ENCODE measurements at regions not wholly inside any gene's neighbourhood (a gene's known extent, or its start where the extent isn't known, plus 50 kb on each side); places are given as distances from the start of the nearest gene placed in this dataset.
"Not testable (repeated sequence)": the region's sequence is repeated elsewhere in the genome, so short reads cannot be mapped to it uniquely, and the experiment has no call there.

DNA sequence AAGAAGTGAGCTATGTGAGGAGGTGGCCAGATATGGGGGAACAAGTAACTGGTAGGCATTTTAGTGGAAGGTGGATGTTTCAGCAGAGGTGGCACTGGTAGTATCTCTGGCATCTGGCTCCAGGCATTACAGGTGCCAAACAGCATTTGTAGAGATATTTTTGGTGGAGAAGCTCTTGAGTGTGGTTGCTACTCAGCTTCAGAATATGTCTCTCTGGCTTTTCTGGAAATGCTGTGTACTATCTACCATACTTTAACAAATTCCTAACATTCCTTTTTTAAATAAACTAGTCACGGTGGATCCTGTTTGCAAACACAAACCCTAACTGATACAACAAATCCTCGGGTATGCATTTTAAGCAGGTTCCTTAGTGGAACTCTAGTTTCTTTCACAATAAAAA lies 128.0 kb downstream of the BARX2 start:
- DNase-seq = no peak

DNA sequence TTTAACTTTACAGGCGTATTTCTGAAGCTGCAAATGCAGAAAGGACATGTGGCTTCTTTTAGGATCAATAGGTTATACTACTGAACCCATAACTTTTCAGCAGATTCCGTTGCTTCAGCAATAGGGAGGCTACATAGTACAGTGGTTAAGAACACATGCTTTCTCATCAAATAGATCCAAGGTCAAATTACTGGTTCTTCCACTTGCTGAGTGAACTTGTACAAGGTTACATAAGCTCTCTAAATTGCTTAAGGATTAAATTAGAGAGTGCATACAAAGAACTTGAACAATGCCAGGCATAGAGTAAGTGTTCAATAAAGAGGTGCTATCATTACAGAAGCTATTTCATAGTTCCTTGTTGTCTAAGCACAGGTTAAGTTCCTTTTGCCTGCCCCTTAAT lies 129.6 kb downstream of the BARX2 start:
- DNase-seq = no peak

DNA sequence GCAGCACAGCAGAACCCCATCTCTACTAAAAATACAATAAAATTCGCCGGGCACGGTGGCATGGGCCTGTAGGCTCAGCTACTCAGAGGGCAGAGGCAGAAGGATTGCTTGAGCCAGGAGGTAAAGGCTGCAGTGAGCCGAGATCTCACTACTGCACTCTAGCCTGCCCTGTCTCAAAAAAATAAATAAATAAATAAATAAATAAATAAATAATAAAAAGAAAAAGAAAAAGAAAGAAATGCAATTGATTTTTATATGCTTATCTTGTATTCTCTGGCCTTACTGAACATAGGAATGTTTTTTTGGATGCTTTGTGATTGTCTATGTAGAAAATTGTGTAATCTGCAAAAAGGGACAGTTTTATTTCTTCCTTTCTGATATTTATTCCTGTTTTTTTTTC lies 132.5 kb downstream of the BARX2 start:
- no peak for DNase-seq

DNA sequence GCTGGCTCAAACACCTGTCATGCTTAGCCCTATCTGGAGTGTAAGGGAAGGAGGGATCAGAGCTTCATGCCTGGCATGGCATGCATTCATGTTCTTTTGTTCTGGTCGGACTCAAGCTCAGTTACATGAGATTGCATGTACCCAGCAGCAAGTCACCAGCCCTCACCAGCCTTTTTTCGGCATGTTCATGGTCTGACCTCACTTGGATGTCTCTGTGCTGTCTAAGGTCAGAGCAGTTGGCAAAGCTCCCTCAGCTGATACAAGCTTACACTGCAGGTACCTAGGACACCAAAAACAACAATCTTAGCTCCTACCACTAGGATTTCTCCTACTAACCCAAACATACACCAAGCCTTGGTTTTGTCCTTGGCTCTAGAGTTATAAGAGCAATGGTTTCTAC lies 152.6 kb downstream of the BARX2 start:
- no peak for DNase-seq

DNA sequence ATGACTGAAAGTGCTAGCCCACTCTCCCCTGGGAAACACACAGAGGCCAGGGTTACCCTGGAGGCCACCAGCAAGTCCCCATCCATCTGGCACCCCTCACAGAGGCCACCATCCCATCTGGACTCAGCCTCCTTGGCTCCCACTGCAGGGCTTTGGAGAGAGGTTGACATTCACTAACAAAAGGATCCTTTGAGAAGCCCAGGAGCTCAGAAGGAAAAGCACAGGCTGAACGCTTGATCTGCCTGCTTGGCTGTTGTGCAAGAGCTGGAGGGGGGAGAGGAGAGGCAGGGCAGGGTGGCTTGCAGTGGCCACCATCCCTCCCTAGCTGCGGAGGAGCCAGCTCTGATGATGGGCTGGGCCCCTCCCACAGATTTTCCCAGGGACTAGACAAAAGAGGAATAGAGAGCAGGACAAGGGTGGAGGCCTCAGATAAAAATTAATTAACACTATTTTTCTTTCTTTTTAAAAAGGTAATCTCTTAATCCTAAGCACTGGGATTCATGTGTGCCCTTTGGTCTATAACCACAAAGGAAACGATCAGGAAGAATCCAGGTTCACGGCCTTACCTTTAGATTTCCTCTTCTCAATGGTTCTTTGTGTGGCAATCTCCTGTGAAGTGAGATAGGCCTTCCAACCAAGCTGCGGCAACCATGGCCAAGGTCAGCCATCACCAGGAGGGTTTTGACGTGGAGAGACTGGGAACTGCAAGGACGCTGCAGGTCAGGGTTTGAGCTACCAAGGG lies 154.7 kb downstream of the BARX2 start:
- peak in 8 of 14 donors; percentile 2 to 74 (median 50) for DNase-seq

DNA sequence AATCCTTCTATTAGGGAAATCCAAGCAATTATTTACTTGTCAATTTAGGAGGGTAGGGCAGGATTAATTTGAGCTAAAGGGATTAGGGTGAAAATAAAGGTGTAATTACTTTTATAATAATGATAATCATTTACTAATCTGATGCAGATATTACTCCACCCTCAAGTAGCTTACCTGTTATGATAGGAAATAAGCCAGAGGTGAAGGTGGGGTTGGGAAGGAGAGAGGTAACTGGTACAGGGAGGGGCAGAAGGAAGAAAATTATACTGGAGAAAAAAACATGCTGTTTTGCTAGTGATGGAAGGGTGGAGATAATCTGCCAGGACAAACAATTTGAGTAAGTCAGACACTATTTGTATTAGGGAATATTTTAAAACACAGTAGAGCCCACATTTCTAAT lies 157.7 kb downstream of the BARX2 start:
- no peak for DNase-seq

DNA sequence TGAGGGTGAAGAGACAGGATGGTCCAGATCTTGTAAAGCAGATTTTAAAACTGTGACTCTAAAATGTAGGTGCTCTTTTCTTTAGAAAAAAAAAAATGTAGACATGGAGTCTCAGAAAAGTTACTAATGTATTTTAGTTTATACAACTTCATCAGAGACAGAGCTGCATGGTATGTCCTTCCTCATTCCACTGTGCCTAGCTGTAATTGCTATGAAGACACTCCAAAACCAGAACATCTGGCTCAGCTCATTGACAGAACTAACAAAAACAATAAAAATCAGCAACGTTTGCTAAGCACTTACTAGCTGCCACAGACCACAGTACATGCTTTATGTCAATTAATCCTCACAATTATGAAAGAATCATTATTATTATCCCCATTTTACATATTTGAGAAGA lies 160.7 kb downstream of the BARX2 start:
- no peak for DNase-seq

DNA sequence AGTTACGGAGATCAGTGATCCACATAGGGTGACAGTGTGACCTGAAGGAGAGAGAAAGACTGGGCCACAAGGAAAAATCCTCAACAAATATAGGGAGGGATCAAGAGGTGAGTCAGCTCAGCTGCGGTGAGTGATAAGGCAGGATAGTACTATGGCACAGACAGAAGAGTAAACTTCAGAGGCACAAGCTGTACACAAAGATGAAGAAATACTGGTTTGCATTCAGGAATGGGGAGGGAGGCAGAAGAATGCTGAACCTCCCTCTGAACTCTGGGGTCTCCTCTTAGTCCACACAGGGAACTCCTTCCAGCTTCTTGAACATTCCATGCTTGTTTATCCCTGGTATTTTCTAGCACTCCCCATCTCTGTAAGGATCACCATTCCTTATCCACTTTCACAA lies 162.7 kb downstream of the BARX2 start:
- no peak for DNase-seq

DNA sequence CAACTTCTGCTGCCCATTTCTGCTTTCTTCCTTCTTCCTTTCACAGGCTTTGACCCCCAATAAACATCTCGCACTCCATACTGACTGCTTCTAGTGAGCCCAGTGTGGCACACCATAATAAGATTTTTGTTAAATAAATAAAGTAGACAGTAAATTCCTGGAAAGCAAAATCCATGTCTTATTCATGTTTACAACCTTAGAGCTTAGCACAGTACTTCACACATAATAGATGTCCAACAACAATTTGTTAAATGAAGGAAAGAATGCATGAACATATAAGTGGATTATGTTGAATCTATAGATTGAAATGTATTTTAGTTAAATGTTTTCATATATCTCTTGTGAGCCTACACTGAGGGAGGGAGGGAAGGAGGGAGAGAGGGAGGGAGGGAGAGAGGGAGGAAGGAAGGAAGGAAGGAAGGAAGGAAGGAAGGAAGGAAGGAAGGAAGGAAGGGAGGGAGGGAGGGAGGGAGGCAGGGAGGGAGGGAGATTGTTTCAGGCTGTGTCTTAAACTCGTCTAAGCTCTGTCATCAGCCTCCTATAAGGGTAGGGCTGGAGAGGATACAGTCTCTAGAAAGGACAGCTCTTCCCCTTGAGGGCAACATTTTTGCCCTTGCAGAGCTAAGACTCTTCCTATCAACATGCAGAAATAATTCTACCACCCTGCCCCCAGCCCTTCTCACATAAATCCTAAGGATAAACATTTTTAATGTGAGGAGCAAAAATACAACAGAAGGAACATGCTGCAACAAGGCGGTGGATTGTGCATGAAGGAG lies 168.1 kb downstream of the BARX2 start:
- no peak for DNase-seq

DNA sequence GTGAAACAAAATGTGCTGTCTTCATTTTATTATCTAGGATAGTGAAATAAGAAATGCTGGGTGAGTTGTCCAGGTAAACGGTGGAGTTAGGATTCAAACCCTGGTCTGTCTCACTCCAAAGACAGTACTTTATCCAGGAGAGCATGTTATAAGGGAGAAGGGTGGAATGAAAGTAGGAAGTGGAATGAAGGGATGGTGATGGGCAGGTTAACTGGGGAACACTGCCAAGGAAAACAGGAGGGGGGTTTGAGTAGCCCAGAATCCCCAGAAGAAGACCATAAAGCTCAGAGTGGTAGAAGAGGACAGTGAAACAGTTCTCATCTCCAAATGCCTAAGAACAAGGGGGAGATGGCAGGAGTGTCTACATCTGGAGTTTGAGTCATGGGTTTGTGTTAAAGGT lies 169.0 kb downstream of the BARX2 start:
- DNase-seq = no peak

DNA sequence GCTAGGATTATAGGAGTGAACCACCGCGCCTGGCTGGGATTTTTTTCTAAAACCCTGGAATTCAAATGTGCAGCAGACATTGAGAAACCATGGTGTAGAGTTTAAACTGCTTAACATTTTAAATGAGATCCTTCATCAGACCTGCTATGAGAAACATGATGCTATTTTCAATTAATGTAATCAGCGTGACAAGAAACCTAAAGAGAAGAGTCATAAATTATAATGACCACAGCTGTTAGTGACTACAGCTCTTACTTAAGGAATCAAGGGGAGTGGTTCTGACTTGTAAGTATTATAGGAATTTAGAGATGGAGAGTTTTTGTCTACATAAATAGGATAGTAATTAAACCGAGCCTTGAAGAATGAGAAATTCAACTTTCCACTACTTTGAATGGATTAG lies 170.6 kb downstream of the BARX2 start:
- no peak for DNase-seq

DNA sequence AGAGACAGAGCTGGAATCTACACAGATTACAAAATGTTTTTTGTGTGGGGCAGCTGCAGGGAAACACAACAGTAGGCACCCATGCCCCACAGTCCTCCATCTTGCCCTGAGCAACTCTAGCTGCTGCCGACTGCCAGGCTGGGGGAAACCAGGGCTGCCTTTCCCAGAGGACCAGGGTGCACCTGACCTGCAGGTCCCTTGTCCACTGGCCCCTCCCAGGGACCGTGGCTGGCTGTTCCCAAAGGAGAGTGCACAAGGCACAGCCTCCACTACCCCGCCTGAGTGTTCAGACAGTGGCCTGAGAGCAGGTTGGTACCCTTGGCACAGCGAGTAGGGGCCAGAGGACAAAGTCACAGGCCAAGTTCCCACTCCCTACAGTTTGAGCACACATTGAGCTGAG lies 181.8 kb downstream of the BARX2 start:
- no peak for DNase-seq

DNA sequence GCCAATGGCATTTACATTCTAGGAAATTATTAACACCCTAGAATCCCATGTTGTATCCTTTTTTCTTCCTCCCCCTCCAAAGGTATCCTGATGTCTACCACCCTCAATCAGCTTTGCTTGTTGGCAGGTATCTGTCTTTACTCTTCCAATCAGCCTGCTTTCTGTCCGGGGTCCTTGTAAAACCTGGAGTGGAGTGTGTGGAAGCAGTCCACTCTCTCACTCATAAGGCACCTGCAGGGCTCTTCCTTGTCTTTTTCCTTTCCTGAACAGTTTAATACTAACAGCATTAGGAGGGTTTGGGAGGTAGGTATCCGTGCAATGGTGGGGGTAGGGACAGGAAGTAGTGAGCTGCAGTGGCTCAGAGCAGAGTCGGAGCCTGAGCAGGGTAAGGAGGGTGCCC lies 193.4 kb downstream of the BARX2 start:
- no peak for DNase-seq

DNA sequence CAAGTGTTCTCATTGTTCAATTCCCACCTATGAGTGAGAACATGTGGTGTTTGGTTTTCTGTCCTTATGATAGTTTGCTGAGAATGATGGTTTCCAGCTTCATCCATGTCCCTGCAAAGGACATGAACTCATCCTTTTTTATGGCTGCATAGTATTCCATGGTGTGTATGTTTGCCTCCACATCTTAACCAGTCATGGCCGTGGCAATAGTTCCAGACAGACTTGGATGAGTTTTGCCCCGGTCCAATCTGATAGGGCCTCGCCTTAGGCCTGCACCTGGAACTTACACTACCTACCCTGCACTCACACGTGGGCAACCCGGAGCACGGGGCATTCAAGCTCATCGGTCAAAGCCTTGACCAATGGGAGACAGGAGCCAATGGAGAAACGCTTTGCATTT lies 197.0 kb downstream of the BARX2 start:
- DNase-seq = not testable (repeated sequence)

DNA sequence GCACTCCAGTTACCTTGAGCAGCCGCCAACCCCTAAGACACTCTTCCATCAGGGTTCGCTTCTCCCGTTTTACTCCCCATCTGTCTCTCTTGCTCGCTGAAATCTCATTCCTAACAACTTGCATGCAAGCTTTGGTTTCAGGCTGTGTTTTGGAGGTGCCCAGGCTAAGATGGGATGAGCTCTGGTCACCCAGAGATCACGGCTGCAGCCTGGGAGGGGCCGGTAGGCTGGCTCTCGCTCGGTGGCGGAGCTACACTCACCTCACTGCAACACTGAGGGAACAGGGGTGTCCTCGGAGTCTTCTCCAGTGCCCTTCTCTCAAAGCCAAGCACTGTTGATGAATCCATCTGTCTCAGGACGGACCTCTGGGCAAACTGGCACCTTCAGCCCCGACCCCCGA lies 197.5 kb downstream of the BARX2 start:
- no peak for DNase-seq

DNA sequence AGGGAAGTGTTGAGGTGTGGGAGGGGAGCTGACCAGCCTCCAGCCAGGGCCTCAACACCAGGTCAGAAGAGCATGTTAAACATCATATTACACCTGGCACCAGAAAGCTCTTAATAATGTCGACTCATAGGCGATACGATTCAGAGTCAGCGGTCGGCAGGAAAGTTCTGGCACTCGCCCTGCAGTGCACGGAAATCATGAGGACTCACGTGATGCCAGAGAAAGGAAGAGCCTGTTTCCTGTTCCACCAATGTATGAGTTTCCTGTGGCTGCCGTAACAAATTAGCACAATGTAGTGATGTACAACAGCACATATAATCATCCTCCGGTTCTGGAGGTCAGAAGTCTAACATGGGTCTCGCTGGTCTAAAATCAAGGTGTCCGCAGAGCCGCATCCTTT lies 198.8 kb downstream of the BARX2 start:
- no peak for DNase-seq

DNA sequence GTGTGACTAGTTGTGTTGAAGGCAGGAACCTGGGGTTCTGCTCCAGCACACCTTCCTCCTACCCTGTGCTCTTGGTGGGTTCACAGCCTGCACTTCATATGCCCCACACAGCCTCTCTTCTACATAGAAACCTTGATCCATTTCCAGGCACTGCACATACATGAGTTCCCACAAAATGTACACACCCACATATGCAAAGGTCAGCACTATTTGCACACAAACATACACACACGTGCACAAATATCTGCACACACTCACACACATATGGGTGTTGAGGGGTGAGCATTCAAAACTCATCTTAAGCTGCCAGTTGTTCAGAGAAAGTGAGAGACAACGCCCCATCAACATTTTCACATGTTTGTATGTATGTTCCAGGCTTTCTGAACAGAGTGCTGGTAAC lies 201.0 kb downstream of the BARX2 start:
- no peak for DNase-seq

DNA sequence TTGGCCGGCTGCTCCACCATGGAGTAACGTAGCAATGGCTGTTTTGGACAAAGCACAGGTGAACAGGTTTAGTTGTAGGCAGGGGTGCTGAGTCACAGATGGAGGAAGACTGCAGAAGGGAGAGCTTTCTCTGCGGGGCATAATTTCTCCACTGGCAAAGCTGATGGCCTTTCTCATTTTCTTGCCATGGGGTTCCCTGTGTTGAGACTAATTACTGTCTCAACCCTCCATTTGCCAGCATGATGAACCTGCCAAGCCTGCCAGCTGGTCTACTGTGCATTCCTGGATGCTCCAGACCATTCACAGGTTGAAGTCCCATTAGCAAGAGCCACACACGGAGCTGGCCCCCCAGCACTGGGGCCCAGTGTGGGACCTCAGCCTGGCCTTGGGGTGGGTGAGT lies 202.4 kb downstream of the BARX2 start:
- DNase-seq = peak in 3 of 14 donors; percentile 3 to 77 (median 13)

DNA sequence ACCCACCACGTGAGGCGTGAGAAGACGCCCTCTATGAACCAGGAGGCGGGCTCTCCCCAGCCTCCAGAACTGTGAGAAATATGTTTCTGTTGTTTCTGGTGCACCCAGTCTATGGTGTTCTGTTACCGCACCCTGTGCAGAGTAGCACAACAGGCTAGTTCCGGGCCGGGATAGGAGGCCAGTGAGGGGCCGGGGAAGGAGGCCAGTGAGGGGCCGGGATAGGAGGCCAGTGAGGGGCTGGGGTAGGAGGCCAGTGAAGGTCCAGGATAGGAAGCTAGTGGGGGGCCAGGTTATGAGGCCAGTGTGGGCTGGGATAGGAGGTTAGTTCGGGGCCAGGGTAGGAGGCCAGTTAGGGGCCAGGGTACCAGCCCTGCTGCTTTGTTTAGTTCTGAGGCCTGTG lies 204.6 kb downstream of the BARX2 start:
- DNase-seq = no peak

DNA sequence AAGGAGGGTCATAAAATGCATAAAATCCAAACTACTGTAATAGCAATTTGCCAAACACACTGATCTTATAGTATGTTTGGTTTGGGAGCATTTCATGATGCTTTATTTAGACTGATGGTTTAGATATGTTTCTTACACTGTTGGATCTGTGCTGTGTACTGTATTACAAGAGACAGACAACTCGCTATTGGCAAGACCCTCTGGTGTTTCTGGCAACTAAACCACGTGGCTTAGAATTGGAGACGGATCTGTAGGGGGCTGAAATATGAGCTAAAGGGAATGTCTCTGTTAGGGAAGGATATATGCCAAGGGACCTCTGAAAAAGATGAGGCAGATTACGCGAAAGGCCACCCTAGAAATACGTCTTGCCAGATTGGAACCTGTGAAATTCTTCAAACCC lies 208.7 kb downstream of the BARX2 start:
- DNase-seq = no peak

DNA sequence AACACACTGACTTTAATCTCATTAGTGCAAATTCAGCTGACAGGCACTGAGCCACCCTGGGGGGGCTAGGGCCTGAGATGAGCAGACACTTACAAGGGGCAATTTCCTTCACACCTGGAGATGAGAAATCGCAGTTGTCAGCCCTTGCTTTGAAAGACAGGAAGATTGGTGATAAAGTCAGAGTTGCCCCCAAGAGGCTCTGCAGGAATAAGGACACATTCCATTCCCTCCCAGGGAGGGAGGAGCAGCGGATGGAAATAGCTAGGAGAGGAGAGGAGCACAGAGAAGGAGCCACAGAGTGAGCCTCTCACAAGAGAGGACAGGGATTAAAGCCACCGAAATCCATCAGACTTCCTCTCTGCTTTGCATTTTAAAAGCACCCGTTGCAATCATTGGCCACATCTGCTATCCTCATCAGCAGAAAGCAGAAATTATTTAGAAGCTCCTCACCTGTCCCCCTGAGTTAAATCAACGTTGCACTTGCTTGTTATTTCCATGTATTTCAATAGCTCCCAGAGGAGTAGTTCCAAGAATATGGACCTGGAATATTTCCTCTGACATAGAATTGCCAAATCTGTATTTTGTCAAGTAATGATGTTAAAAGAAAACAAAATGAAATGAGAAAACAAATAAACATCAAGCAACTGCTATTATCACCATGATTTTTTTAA lies 213.7 kb downstream of the BARX2 start:
- DNase-seq = no peak

DNA sequence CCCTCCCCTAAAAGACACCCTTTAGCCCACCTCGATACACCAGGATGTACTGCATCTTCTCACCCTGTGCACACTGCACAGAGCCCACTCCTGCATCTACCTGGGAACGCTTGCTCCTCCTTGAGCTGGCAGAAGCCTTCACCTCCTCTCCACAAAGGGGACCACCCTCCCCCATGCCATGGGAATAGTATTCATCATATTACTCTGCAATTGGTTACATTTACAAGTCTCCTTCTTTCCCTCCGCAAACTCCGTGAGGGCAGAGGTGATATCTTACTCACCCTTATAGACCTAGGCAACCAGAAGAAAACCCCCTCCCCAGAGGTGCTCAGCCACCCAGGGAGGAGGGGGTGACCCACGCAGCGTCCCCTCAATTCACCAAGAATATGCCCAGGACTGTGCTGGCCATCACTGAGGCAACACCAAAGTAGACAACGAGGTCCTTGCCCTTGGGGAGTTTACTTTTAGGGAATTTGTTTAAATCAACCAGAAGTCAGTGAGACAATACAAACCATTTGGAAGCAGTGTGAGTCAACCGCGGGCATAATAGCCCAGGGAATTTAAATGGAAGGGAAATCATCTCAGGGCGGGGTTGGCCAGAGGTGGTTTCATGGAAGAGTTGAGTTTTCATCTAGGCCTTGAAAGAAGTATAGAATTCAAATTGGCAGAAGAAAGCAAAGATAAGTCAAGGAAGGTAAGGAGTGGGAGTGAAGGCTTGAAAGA lies 214.5 kb downstream of the BARX2 start:
- no peak for DNase-seq

Data from C1 segment of cervical spinal cord (tissue), 14 donors.